ENCODE measurements at regions not wholly inside any gene's neighbourhood (a gene's known extent, or its start where the extent isn't known, plus 50 kb on each side); places are given as distances from the start of the nearest gene placed in this dataset.

DNA sequence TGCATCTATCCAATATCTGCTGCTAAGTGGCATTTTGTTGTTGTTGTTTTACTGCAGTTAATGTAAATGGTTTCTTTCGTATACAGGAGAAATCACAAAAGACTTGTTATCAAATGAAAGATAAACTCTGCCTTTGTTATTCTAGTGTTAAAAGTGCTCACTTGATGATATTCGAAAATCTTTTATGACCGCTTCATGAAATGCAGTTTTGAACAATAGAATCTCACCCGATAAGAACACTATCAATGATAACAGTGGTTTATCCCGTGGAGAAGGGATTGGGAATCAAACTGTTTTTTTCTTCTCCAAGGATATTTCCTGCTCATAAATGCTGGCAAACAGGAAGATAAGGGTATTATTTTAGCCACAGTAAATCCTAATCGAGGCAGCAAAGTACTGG lies 1366.3 kb downstream of the OLFM4 start:
- no peak for TF ChIP-seq SUZ12 (IDR thresholded peaks at IDR 0.05)
- no peak for TF ChIP-seq FOXM1 (IDR thresholded peaks at IDR 0.05; ENCODE audit: borderline replicate concordance)
- TF ChIP-seq NFRKB (IDR thresholded peaks at IDR 0.05): no peak
- no peak for TF ChIP-seq SP1 (IDR thresholded peaks at IDR 0.05)
- TF ChIP-seq BHLHE40 (IDR thresholded peaks at IDR 0.05; ENCODE audit: borderline replicate concordance): no peak
- no peak for TF ChIP-seq FOXK2 (IDR thresholded peaks at IDR 0.05)
- no peak for TF ChIP-seq ELF4 (IDR thresholded peaks at IDR 0.05)
- no peak for TF ChIP-seq ZNF384 (IDR thresholded peaks at IDR 0.05)
